Smooth muscle cell (in vitro differentiated cells): ENCODE measurements at regions not wholly inside any gene's neighbourhood (a gene's known extent, or its start where the extent isn't known, plus 50 kb on each side); places are given as distances from the start of the nearest gene placed in this dataset.

Source experiments
- DNase-seq: peaks from one replicate; lab custom pipeline; 2025; ENCODE audit not compliant: unreplicated experiment; lab: John Stamatoyannopoulos, UW
- H2AFZ ChIP-seq: fragments of 200-600 bp; sonication (generic); 2 replicates; pipeline ENCODE4 v1.6.0; 2016; ENCODE audit warnings: antibody characterized with exemption, low read depth, mild to moderate bottlenecking
- H3F3A ChIP-seq: fragments of 200-600 bp; sonication (generic); 2 replicates; pipeline ENCODE4 v1.6.0; 2017; ENCODE audit warnings: antibody characterized with exemption, low read depth
- H3K27ac ChIP-seq: fragments of 200-600 bp; sonication (generic); 2 replicates; pipeline ENCODE4 v1.5.1; 2016; ENCODE audit warnings: low read depth, mild to moderate bottlenecking
- H3K27me3 ChIP-seq: fragments of 200-600 bp; sonication (generic); 2 replicates; pipeline ENCODE4 v1.6.1; 2016; ENCODE audit warnings: low read depth, mild to moderate bottlenecking
- H3K36me3 ChIP-seq: fragments of 200-600 bp; sonication (generic); 2 replicates; pipeline ENCODE4 v1.5.1; 2016; ENCODE audit warnings: low read depth
- H3K4me1 ChIP-seq: fragments of 200-600 bp; sonication (generic); 2 replicates; pipeline ENCODE4 v1.5.1; 2016; ENCODE audit warnings: low read depth
- H3K4me2 ChIP-seq: fragments of 200-600 bp; sonication (generic); 2 replicates; pipeline ENCODE4 v1.6.0; 2016; ENCODE audit warnings: mild to moderate bottlenecking
- H3K4me3 ChIP-seq: fragments of 200-600 bp; sonication (generic); 2 replicates; pipeline ENCODE4 v1.5.1; 2016; ENCODE audit warnings: mild to moderate bottlenecking
- H3K79me2 ChIP-seq: fragments of 200-600 bp; sonication (generic); 2 replicates; pipeline ENCODE4 v1.6.0; 2016; ENCODE audit warnings: low read depth, mild to moderate bottlenecking
- H3K9ac ChIP-seq: fragments of 200-600 bp; sonication (generic); 2 replicates; pipeline ENCODE4 v1.6.0; 2016; ENCODE audit warnings: low read depth
- H3K9me3 ChIP-seq: fragments of 200-600 bp; sonication (generic); replicated peaks from 2 replicates; pipeline ENCODE4 v1.5.1; 2016; ENCODE audit warnings: low read depth
- H4K20me1 ChIP-seq: fragments of 200-600 bp; sonication (generic); 2 replicates; pipeline ENCODE4 v1.6.0; 2016; ENCODE audit warnings: low read depth
- WGBS: methylation state at CpG from one replicate; pipeline ENCODE4 v1.1.7; 2016; ENCODE audit warnings: low lambda C conversion rate; 5-methylcytosine and 5-hydroxymethylcytosine counted together
- TF ChIP-seq, protein P1 (sequence below): fragments of 200-600 bp; sonication (generic); IDR thresholded peaks from 2 replicates; pipeline ENCODE4 v1.5.1; 2017; ENCODE audit warnings: borderline replicate concordance, mild to moderate bottlenecking, antibody characterized with exemption; ENCODE audit not compliant: insufficient read depth, poor library complexity, severe bottlenecking

DNA sequence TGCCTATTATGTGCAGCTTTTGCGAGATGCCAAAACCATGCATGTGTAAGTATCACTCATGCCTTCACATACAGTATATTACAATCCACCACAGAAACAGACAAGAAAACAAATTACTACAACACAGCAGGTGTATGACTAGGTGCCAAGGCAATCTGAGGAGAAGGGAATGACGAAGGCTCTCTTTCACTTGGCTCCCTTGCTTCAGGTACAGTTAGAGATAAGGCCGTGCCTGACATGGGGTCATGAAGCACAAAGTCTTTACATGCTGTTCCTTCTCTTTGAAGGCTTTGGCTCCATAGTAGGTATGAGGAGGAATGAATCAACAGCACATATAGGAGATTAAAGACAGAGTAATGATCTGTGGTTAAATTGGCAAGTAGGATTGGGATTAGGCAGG, 65.2 kb upstream of the FSHB start:
- 92% methylated on average over 3 of the region's 3 CpGs for WGBS
- H3K4me3 ChIP-seq = no peak overlapping the region

DNA sequence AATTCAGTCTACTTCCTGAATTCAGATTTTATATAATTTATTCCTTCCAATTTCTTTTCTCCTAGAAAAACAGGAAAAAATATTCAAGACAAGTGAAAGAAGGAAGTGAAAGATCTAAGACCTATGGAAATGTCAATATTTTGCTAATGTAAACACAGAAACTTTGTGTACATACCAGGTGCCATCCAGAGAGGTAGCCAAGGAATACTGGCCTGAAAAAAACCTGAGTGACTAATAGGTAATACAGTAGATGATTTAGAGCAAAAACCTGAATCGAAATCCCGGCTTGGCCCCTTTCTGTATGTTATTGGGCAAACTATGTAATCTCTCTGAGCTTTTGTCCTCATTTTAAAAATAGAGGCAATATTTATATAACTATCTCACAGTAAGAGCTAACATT, 59.2 kb upstream of the FSHB start:
- TF ChIP-seq, protein P1, sequence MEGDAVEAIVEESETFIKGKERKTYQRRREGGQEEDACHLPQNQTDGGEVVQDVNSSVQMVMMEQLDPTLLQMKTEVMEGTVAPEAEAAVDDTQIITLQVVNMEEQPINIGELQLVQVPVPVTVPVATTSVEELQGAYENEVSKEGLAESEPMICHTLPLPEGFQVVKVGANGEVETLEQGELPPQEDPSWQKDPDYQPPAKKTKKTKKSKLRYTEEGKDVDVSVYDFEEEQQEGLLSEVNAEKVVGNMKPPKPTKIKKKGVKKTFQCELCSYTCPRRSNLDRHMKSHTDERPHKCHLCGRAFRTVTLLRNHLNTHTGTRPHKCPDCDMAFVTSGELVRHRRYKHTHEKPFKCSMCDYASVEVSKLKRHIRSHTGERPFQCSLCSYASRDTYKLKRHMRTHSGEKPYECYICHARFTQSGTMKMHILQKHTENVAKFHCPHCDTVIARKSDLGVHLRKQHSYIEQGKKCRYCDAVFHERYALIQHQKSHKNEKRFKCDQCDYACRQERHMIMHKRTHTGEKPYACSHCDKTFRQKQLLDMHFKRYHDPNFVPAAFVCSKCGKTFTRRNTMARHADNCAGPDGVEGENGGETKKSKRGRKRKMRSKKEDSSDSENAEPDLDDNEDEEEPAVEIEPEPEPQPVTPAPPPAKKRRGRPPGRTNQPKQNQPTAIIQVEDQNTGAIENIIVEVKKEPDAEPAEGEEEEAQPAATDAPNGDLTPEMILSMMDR = no peak
- H3K79me2 ChIP-seq = no peaks in the 10 kb centered on the region
- H3K9ac ChIP-seq = no peak overlapping the region
- H2AFZ ChIP-seq = no peak overlapping the region
- H4K20me1 ChIP-seq = no peaks in the 10 kb centered on the region
- H3K36me3 ChIP-seq = no peaks in the 10 kb centered on the region
- H3K9me3 ChIP-seq = no peaks in the 10 kb centered on the region
- no peak for DNase-seq
- 96% methylated on average over 2 of the region's 2 CpGs for WGBS
- H3K4me2 ChIP-seq = no peak overlapping the region
- no peaks in the 10 kb centered on the region for H3K4me1 ChIP-seq
- H3K27ac ChIP-seq = no peak overlapping the region
- no peak overlapping the region for H3K4me3 ChIP-seq
- peaks cover 15% of the 10 kb centered on the region for H3K27me3 ChIP-seq
- H3F3A ChIP-seq = no peaks in the 10 kb centered on the region

More for the DNA sequence above, 65.2 kb upstream of the FSHB start:
- Histone ChIP-seq H4K20me1 (no peaks in the 10 kb centered on the region), H2AFZ (no peak overlapping the region), H3K9me3 (no peaks in the 10 kb centered on the region), H3K79me2 (no peaks in the 10 kb centered on the region), H3K36me3 (no peaks in the 10 kb centered on the region), H3K4me1 (no peaks in the 10 kb centered on the region), H3K27me3 (peaks cover 10% of the 10 kb centered on the region), H3K27ac (no peak overlapping the region), H3F3A (no peaks in the 10 kb centered on the region), H3K4me2 (no peak overlapping the region), H3K9ac (no peak overlapping the region)
- DNase-seq = no peak
- TF ChIP-seq, protein P1 = no peak

DNA sequence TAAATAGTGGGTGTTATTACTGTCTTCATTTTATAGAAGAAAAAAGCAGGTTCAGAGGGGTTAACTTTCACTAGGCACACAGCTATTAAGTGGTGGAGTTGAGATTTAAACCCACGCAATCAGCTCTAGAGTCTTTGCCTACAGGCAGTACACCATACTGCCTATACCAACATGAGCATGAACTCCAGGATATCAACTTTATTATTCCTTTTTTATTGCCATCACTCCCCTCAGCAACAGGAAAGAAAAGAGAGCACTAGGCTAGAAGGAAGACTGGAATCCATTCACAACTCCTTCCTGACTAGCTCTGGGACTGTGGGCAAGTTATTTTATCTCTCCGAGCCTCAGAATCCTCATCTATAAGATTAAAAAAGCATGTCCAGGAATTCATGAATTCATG, 58.7 kb upstream of the FSHB start:
- no peak overlapping the region for H2AFZ ChIP-seq
- H3K9me3 ChIP-seq = no peaks in the 10 kb centered on the region
- no peak overlapping the region for H3K4me2 ChIP-seq
- H3K9ac ChIP-seq = no peak overlapping the region
- no peak overlapping the region for H3K27ac ChIP-seq
- H3F3A ChIP-seq = no peaks in the 10 kb centered on the region
- H3K4me3 ChIP-seq = no peak overlapping the region
- TF ChIP-seq, protein P1 = no peak
- no peaks in the 10 kb centered on the region for H3K4me1 ChIP-seq
- H3K27me3 ChIP-seq = peaks cover 15% of the 10 kb centered on the region
- 61% methylated on average over 2 of the region's 2 CpGs for WGBS
- H4K20me1 ChIP-seq = no peaks in the 10 kb centered on the region
- no peaks in the 10 kb centered on the region for H3K36me3 ChIP-seq
- no peaks in the 10 kb centered on the region for H3K79me2 ChIP-seq
- no peak for DNase-seq

- H3K79me2 ChIP-seq = no peaks in the 10 kb centered on the region
- no peaks in the 10 kb centered on the region for H3K4me1 ChIP-seq
- H3K27me3 ChIP-seq = peaks cover 15% of the 10 kb centered on the region
- no peak overlapping the region for H3K9ac ChIP-seq
- no peak overlapping the region for H3K27ac ChIP-seq
- TF ChIP-seq, protein P1 = no peak
- H3K4me3 ChIP-seq = no peak overlapping the region
- no peak for DNase-seq
- no peak overlapping the region for H2AFZ ChIP-seq
- no peaks in the 10 kb centered on the region for H4K20me1 ChIP-seq
- H3K36me3 ChIP-seq = no peaks in the 10 kb centered on the region
- no peak overlapping the region for H3K4me2 ChIP-seq
- H3K9me3 ChIP-seq = no peaks in the 10 kb centered on the region
- no peaks in the 10 kb centered on the region for H3F3A ChIP-seq
- WGBS = 13% methylated on average over 3 of the region's 3 CpGs
Measured at GRCh38 chr11:30172883-30173311, 57.9 kb upstream of the FSHB start.
